ENCODE measurements at regions not wholly inside any gene's neighbourhood (a gene's known extent, or its start where the extent isn't known, plus 50 kb on each side); places are given as distances from the start of the nearest gene placed in this dataset.

DNA sequence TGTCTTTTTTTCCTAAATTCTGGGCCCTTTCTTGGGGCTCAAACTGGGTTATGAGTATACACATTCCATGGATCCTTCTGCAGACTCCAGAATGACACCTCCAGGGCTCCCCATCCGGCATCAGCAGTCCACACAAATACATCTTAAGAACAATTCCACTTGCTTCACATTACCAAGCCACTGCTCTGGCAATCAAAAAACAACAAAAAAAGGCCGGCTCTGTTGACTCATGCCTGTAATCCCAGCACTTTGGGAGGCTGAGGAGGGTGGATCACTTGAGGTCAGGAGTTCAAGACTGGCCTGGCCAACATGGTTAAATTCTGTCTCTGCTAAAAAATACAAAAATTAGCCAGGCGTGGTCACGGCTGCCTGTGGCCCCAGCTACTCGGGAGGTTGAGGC lies 49.9 kb upstream of the LPP start:
- TF ChIP-seq, protein P1, sequence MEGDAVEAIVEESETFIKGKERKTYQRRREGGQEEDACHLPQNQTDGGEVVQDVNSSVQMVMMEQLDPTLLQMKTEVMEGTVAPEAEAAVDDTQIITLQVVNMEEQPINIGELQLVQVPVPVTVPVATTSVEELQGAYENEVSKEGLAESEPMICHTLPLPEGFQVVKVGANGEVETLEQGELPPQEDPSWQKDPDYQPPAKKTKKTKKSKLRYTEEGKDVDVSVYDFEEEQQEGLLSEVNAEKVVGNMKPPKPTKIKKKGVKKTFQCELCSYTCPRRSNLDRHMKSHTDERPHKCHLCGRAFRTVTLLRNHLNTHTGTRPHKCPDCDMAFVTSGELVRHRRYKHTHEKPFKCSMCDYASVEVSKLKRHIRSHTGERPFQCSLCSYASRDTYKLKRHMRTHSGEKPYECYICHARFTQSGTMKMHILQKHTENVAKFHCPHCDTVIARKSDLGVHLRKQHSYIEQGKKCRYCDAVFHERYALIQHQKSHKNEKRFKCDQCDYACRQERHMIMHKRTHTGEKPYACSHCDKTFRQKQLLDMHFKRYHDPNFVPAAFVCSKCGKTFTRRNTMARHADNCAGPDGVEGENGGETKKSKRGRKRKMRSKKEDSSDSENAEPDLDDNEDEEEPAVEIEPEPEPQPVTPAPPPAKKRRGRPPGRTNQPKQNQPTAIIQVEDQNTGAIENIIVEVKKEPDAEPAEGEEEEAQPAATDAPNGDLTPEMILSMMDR (IDR thresholded peaks at IDR 0.05; ENCODE audit: insufficient read depth, low read length, missing control alignments): no peak
- CTCF ChIA-PET: no interaction called here
- no peak for DNase-seq (ENCODE audit: low read depth, low spot score)
- POLR2A ChIA-PET: no interaction called here
- H3K4me3 ChIP-seq (ENCODE audit: low read depth, low read length): no peak overlapping the region
